H1 (cell line): ENCODE measurements at regions not wholly inside any gene's neighbourhood (a gene's known extent, or its start where the extent isn't known, plus 50 kb on each side); places are given as distances from the start of the nearest gene placed in this dataset.

Experiments used
- BRCA1 ChIP-seq: IDR thresholded peaks from 2 replicates; pipeline ENCODE4 v1.6.1; 2012; ENCODE audit warnings: low read depth, low read length, improper control_type of control experiment
- CBX8 ChIP-seq: fragments of 300-800, 300-1000 bp; sonication (generic); IDR thresholded peaks from 2 replicates; pipeline ENCODE4 v1.7.1; 2016; ENCODE audit warnings: low read depth, low read length, borderline replicate concordance
- CHD1 ChIP-seq: IDR thresholded peaks from 2 replicates; pipeline ENCODE4 v1.6.1; 2012; ENCODE audit warnings: low read depth, low read length, improper control_type of control experiment
- CHD2 ChIP-seq: IDR thresholded peaks from 2 replicates; pipeline ENCODE4 v1.6.1; 2012; ENCODE audit warnings: low read length, improper control_type of control experiment
- CHD7 ChIP-seq: fragments of 300-600 bp; sonication (generic); IDR thresholded peaks from 2 replicates; pipeline ENCODE4 v1.7.1; 2012; ENCODE audit warnings: low read length, moderate library complexity, mild to moderate bottlenecking, inconsistent platforms; ENCODE audit not compliant: insufficient replicate concordance
- CREB1 ChIP-seq: IDR thresholded peaks from 2 replicates; pipeline ENCODE4 v1.6.1; 2012; ENCODE audit warnings: inconsistent platforms
- EP300 ChIP-seq, 2 experiments: IDR thresholded peaks; 1 replicate in 1 of 2; 2 replicates in 1 of 2; pipeline ENCODE4 v1.6.1; 2011 to 2012; ENCODE audit warnings: low read depth in 2 of 2, low read length in 2 of 2, mild to moderate bottlenecking in 2 of 2, borderline replicate concordance in 1 of 2, inconsistent platforms in 1 of 2, moderate library complexity in 1 of 2
- NANOG ChIP-seq: IDR thresholded peaks from 2 replicates; pipeline ENCODE4 v1.6.1; 2011; ENCODE audit warnings: low read length, low read depth, mild to moderate bottlenecking, inconsistent platforms; ENCODE audit not compliant: insufficient read depth, poor library complexity, severe bottlenecking
- RNF2 ChIP-seq: fragments of 200-900, 300-1000 bp; sonication (generic); IDR thresholded peaks from 2 replicates; pipeline ENCODE4 v1.7.1; 2016; ENCODE audit warnings: borderline replicate concordance, low read depth, mild to moderate bottlenecking, antibody characterized with exemption, low read length; ENCODE audit not compliant: poor library complexity, severe bottlenecking; ENCODE audit errors: missing control alignments
- SRF ChIP-seq: IDR thresholded peaks from 2 replicates; pipeline ENCODE4 v1.6.1; 2011; ENCODE audit warnings: mild to moderate bottlenecking, low read depth, low read length, moderate library complexity

- TF ChIP-seq CHD7, result no peak
- TF ChIP-seq CREB1, result no peak
- no peak for TF ChIP-seq RNF2
- no peak for TF ChIP-seq SRF
- TF ChIP-seq NANOG, result no peak
- no peak for TF ChIP-seq CHD1
- no peak for TF ChIP-seq BRCA1
- TF ChIP-seq CBX8, result no peak
- no peak for TF ChIP-seq CHD2
- no peak for TF ChIP-seq EP300 (IDR thresholded peaks at IDR 0.05; ENCODE audit: borderline replicate concordance in 1 of 2, low read depth in 2 of 2, low read length in 2 of 2)
Observed at GRCh38 chr1:219744652-219745469, 132.0 kb upstream of the ZC3H11B start (continued).
